H1 (cell line): ENCODE measurements at regions not wholly inside any gene's neighbourhood (a gene's known extent, or its start where the extent isn't known, plus 50 kb on each side); places are given as distances from the start of the nearest gene placed in this dataset.

Source experiments
- ATF3 ChIP-seq: IDR thresholded peaks from 2 replicates; pipeline ENCODE4 v1.6.1; 2011; ENCODE audit warnings: low read depth, mild to moderate bottlenecking, low read length; ENCODE audit not compliant: insufficient read depth
- BACH1 ChIP-seq: IDR thresholded peaks from 2 replicates; pipeline ENCODE4 v1.6.1; 2012; ENCODE audit warnings: low read length, improper control_type of control experiment
- CHD2 ChIP-seq: IDR thresholded peaks from 2 replicates; pipeline ENCODE4 v1.6.1; 2012; ENCODE audit warnings: low read length, improper control_type of control experiment
- SAP30 ChIP-seq: fragments of 300-600 bp; sonication (generic); IDR thresholded peaks from 2 replicates; pipeline ENCODE4 v1.7.1; 2012; ENCODE audit warnings: low read length, moderate library complexity, mild to moderate bottlenecking, inconsistent platforms; ENCODE audit not compliant: insufficient read depth, insufficient replicate concordance
- TEAD4 ChIP-seq: IDR thresholded peaks from 2 replicates; pipeline ENCODE4 v1.6.1; 2012; ENCODE audit warnings: low read depth, low read length, inconsistent platforms, mixed read lengths
- USF2 ChIP-seq: IDR thresholded peaks from 2 replicates; pipeline ENCODE4 v1.6.1; 2011; ENCODE audit warnings: low read length, improper control_type of control experiment
- TF ChIP-seq, protein P1 (sequence below): fragments of 300-600 bp; sonication (generic); IDR thresholded peaks from 2 replicates; pipeline ENCODE4 v1.7.1; 2012; ENCODE audit warnings: low read length, moderate library complexity, mild to moderate bottlenecking, inconsistent platforms; ENCODE audit not compliant: insufficient replicate concordance
- TF ChIP-seq, protein P2 (sequence below): IDR thresholded peaks from 2 replicates; pipeline ENCODE4 v1.6.1; 2012; ENCODE audit warnings: inconsistent platforms

DNA sequence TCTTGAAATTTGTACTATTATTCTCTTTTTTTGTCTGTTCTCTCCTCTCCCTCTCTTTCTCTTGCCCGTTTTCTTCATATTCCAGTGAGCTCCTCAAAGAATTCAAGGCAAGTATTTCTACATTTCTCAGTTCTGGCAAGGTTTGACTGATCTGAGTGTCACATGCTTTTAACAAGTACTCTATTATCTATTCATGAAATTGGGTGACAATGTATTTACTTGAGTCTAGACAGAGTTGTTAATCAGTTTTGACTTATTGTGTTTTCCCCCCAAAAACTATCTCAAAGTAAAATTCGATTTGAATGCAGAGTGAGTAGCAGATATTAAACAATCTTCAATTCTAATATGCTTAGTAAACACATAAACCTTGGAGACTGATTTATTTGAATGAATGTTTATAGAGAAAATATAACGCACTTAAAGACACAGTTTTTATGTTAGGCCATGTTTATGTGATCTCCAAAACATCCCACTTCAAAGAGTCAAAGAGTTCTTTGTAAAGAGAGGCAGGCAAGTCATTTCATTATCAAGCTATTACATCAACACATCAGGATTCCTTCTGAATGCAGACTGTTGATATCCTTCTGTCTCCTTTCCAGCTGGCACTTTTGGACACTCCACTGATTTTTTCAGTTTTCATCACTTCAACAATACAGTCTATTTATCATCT is 166.6 kb downstream of the SLITRK6 start (continued):
- TF ChIP-seq, protein P1, sequence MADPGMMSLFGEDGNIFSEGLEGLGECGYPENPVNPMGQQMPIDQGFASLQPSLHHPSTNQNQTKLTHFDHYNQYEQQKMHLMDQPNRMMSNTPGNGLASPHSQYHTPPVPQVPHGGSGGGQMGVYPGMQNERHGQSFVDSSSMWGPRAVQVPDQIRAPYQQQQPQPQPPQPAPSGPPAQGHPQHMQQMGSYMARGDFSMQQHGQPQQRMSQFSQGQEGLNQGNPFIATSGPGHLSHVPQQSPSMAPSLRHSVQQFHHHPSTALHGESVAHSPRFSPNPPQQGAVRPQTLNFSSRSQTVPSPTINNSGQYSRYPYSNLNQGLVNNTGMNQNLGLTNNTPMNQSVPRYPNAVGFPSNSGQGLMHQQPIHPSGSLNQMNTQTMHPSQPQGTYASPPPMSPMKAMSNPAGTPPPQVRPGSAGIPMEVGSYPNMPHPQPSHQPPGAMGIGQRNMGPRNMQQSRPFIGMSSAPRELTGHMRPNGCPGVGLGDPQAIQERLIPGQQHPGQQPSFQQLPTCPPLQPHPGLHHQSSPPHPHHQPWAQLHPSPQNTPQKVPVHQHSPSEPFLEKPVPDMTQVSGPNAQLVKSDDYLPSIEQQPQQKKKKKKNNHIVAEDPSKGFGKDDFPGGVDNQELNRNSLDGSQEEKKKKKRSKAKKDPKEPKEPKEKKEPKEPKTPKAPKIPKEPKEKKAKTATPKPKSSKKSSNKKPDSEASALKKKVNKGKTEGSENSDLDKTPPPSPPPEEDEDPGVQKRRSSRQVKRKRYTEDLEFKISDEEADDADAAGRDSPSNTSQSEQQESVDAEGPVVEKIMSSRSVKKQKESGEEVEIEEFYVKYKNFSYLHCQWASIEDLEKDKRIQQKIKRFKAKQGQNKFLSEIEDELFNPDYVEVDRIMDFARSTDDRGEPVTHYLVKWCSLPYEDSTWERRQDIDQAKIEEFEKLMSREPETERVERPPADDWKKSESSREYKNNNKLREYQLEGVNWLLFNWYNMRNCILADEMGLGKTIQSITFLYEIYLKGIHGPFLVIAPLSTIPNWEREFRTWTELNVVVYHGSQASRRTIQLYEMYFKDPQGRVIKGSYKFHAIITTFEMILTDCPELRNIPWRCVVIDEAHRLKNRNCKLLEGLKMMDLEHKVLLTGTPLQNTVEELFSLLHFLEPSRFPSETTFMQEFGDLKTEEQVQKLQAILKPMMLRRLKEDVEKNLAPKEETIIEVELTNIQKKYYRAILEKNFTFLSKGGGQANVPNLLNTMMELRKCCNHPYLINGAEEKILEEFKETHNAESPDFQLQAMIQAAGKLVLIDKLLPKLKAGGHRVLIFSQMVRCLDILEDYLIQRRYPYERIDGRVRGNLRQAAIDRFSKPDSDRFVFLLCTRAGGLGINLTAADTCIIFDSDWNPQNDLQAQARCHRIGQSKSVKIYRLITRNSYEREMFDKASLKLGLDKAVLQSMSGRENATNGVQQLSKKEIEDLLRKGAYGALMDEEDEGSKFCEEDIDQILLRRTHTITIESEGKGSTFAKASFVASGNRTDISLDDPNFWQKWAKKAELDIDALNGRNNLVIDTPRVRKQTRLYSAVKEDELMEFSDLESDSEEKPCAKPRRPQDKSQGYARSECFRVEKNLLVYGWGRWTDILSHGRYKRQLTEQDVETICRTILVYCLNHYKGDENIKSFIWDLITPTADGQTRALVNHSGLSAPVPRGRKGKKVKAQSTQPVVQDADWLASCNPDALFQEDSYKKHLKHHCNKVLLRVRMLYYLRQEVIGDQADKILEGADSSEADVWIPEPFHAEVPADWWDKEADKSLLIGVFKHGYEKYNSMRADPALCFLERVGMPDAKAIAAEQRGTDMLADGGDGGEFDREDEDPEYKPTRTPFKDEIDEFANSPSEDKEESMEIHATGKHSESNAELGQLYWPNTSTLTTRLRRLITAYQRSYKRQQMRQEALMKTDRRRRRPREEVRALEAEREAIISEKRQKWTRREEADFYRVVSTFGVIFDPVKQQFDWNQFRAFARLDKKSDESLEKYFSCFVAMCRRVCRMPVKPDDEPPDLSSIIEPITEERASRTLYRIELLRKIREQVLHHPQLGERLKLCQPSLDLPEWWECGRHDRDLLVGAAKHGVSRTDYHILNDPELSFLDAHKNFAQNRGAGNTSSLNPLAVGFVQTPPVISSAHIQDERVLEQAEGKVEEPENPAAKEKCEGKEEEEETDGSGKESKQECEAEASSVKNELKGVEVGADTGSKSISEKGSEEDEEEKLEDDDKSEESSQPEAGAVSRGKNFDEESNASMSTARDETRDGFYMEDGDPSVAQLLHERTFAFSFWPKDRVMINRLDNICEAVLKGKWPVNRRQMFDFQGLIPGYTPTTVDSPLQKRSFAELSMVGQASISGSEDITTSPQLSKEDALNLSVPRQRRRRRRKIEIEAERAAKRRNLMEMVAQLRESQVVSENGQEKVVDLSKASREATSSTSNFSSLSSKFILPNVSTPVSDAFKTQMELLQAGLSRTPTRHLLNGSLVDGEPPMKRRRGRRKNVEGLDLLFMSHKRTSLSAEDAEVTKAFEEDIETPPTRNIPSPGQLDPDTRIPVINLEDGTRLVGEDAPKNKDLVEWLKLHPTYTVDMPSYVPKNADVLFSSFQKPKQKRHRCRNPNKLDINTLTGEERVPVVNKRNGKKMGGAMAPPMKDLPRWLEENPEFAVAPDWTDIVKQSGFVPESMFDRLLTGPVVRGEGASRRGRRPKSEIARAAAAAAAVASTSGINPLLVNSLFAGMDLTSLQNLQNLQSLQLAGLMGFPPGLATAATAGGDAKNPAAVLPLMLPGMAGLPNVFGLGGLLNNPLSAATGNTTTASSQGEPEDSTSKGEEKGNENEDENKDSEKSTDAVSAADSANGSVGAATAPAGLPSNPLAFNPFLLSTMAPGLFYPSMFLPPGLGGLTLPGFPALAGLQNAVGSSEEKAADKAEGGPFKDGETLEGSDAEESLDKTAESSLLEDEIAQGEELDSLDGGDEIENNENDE: no peak
- no peak for TF ChIP-seq BACH1
- no peak for TF ChIP-seq TEAD4
- no peak for TF ChIP-seq CHD2
- no peak for TF ChIP-seq ATF3
- TF ChIP-seq, protein P2, sequence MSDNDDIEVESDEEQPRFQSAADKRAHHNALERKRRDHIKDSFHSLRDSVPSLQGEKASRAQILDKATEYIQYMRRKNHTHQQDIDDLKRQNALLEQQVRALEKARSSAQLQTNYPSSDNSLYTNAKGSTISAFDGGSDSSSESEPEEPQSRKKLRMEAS: no peak
- no peak for TF ChIP-seq SAP30
- TF ChIP-seq USF2: no peak
